Right atrium auricular region (tissue), 2 donors: ENCODE measurements at regions not wholly inside any gene's neighbourhood (a gene's known extent, or its start where the extent isn't known, plus 50 kb on each side); places are given as distances from the start of the nearest gene placed in this dataset.
"Not testable (repeated sequence)": the region's sequence is repeated elsewhere in the genome, so short reads cannot be mapped to it uniquely, and the experiment has no call there.

Experiments
- DNase-seq: peaks from one replicate; pipeline ENCODE4 v3.0.0-alpha.2; 2019; ENCODE audit warnings: low spot score
- H3K27ac ChIP-seq, 2 donors: fragments of 200-600 bp; sonication (generic); 1 replicate in 1 of 2; 2 replicates in 1 of 2; pipeline ENCODE4 v1.5.1; 2016 to 2019
- H3K27me3 ChIP-seq, 2 donors: fragments of 200-600 bp; sonication (generic); one replicate each; pipeline versions ENCODE4 v1.5.1 to v1.6.0; 2017 to 2019
- H3K36me3 ChIP-seq: fragments of 200-600 bp; sonication (generic); one replicate; pipeline ENCODE4 v1.5.1; 2016
- H3K4me1 ChIP-seq, 2 donors: fragments of 200-600 bp; sonication (generic); one replicate each; pipeline versions ENCODE4 v1.5.1 to v1.6.0; 2017 to 2019
- H3K4me3 ChIP-seq, 2 donors: fragments of 200-600 bp; sonication (generic); 1 replicate in 1 of 2; 2 replicates in 1 of 2; pipeline ENCODE4 v1.5.1; 2017 to 2019; ENCODE audit warnings: mild to moderate bottlenecking in 1 of 2, moderate library complexity in 1 of 2
- H3K9me3 ChIP-seq, 2 donors: fragments of 200-600 bp; sonication (generic); one replicate each; pipeline ENCODE4 v1.5.1; 2019
- CTCF ChIP-seq, 2 donors: fragments of 200-600 bp; sonication (generic); IDR thresholded peaks; one replicate each; pipeline ENCODE4 v1.5.1; 2019; ENCODE audit warnings: antibody characterized with exemption in 2 of 2

DNA sequence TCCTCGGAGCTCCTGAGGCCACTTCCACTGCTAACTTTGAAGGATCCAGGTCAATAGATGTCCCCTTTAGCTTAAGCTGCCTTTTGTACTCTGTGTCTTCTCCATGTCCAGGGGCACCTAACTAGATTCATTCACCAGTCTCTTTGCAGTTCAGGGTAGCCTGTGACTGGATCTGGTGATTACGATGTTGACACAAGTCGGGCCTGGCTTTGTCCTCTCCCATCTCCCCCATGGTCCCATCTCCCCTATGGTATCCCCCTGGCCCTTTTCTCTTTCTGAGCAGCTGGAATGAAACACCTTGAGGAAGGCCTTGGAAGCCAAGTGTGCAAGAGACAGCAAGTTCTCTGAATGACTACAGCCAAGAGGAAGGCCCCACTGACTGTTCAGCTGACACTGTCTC is 417.9 kb upstream of the SMIM21 start:
- no peaks in the 10 kb centered on the region for H3K27me3 ChIP-seq
- no peak overlapping the region for H3K4me3 ChIP-seq
- no peaks in the 10 kb centered on the region for H3K4me1 ChIP-seq
- no peak overlapping the region for H3K27ac ChIP-seq
- no peak for TF ChIP-seq CTCF (IDR thresholded peaks at IDR 0.05)
- H3K9me3 ChIP-seq, result no peaks in the 10 kb centered on the region
- H3K36me3 ChIP-seq, result no peaks in the 10 kb centered on the region
- DNase-seq, result no peak

GRCh38 chr18:75844146-75844545 is 416.6 kb upstream of the SMIM21 start:
- TF ChIP-seq CTCF (IDR thresholded peaks at IDR 0.05), result no peak
- H3K36me3 ChIP-seq, result no peaks in the 10 kb centered on the region
- no peak overlapping the region for H3K4me3 ChIP-seq
- DNase-seq, result no peak
- no peaks in the 10 kb centered on the region for H3K9me3 ChIP-seq
- no peaks in the 10 kb centered on the region for H3K27me3 ChIP-seq
- no peaks in the 10 kb centered on the region for H3K4me1 ChIP-seq
- no peak overlapping the region for H3K27ac ChIP-seq

DNA sequence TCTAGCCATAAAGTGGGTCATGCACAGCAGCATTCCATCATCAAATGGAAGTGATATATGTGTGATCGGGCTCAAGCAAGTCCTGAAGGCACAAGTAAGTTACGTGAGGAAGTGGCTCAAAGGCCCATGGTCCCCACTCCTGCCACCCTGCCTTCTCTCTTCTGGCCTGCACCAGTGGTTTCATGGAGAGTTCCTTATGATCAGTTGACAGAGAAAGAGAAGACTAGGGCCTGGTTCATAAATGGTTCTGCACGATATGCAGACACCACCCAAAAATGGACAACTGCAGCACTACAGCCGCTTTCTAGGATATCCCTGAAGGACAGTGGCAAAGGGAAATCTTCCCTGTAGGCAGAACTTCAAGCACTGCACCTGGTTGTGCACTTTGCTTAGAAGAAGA is 412.6 kb upstream of the SMIM21 start:
- no peak for DNase-seq
- Histone ChIP-seq H3K4me1 (no peaks in the 10 kb centered on the region), H3K9me3 (no peaks in the 10 kb centered on the region), H3K27me3 (no peaks in the 10 kb centered on the region), H3K4me3 (no peak overlapping the region), H3K36me3 (no peaks in the 10 kb centered on the region), H3K27ac (no peak overlapping the region)
- TF ChIP-seq CTCF (IDR thresholded peaks at IDR 0.05), result no peak

DNA sequence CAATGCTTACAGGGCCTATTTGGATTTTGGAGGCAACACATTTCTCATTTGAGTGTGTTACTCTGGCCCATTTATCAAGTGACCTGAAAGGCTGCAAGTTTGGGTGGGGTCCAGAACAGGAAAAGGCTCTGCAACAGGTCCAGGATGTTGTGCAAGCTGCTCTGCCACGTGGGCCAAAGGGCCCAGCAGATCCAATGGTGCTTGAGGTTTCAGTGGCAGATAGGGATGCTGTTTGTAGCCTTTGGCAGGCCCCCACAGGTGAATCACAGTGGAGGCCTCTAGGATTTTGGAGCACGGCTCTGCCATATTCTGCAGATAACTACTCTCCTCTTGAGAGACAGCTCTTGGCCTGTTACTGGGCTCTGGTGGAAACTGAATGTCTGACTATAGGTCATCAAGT is 412.2 kb upstream of the SMIM21 start:
- H3K36me3 ChIP-seq, DNase-seq, H3K27me3 ChIP-seq, H3K4me3 ChIP-seq, H3K9me3 ChIP-seq, H3K4me1 ChIP-seq, H3K27ac ChIP-seq: not testable (repeated sequence)

- no peak for DNase-seq
- H3K9me3 ChIP-seq, result no peaks in the 10 kb centered on the region
- TF ChIP-seq CTCF (IDR thresholded peaks at IDR 0.05), result no peak
- H3K36me3 ChIP-seq, result no peaks in the 10 kb centered on the region
- no peaks in the 10 kb centered on the region for H3K27me3 ChIP-seq
- H3K4me3 ChIP-seq, result no peak overlapping the region
- no peak overlapping the region for H3K27ac ChIP-seq
- no peaks in the 10 kb centered on the region for H3K4me1 ChIP-seq
Measured at GRCh38 chr18:75839041-75839440, 411.5 kb upstream of the SMIM21 start.

DNA sequence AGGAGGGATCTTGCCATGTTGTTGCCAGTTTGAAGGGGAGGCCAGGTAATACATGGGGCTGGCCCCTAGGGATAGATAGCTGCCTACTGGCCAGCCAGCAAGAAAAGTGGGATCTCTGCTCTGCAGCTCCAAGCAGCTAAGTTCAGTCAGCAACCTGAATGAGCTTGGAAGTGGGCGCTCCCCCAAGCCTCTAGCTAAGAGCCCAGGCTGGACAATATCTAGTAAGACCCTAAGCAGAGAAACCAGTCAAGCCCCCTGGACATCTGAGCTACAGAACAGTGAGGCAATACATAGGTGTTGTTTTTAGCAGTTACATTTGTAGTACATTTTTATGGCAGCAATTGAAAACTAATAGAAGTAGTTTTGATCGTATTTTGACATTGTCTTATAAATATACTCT is 409.8 kb upstream of the SMIM21 start:
- no peaks in the 10 kb centered on the region for H3K9me3 ChIP-seq
- no peaks in the 10 kb centered on the region for H3K4me1 ChIP-seq
- DNase-seq, result no peak
- H3K27me3 ChIP-seq, result no peaks in the 10 kb centered on the region
- H3K4me3 ChIP-seq, result no peak overlapping the region
- TF ChIP-seq CTCF (IDR thresholded peaks at IDR 0.05), result no peak
- H3K27ac ChIP-seq, result no peak overlapping the region
- H3K36me3 ChIP-seq, result no peaks in the 10 kb centered on the region
